HepG2 (cell line): ENCODE measurements at regions not wholly inside any gene's neighbourhood (a gene's known extent, or its start where the extent isn't known, plus 50 kb on each side); places are given as distances from the start of the nearest gene placed in this dataset.

Experiments used
- CBFB ChIP-seq: sonication (generic); formaldehyde crosslinking; IDR thresholded peaks from 2 replicates; pipeline ENCODE4 v1.4.0; 2020; ENCODE audit warnings: missing genetic modification reagents
- MXI1 ChIP-seq: IDR thresholded peaks from 3 replicates; pipeline ENCODE4 v1.6.1; 2012; ENCODE audit warnings: low read depth, low read length, inconsistent platforms, borderline replicate concordance

- TF ChIP-seq MXI1: no peak
- no peak for TF ChIP-seq CBFB
Observed at GRCh38 chr13:90233933-90234672, 1113.4 kb upstream of the MIR17HG start.
